ENCODE measurements at regions not wholly inside any gene's neighbourhood (a gene's known extent, or its start where the extent isn't known, plus 50 kb on each side); places are given as distances from the start of the nearest gene placed in this dataset.

DNA sequence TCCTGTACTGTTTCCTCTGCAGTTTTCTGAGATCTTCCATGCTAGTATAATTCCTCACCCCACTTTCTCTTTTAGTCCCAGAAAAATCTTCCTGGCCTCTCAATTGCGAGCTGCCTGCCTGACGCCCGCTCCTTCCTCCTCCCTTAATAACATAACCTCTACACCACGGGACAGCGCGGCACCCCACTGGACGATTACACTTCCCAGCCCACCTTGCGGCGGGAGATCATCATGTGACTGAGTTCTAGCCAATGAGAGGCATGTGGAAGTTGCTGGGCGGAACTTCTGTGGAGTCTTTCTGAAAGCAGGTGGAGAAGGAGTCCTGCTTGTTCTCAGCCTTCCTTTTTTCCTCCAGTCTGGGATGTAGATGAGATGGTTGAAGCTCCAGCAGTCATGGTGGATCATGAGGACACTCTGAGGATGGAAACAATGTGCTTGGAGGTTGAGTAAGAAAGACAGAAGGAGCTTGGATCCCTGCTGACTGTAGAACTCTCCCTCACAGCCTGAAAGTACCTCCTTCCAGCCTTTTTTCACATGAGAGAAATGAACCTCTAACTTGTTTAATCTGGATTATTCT is 133.6 kb upstream of the VRK1 start:
- TF ChIP-seq, protein P1, sequence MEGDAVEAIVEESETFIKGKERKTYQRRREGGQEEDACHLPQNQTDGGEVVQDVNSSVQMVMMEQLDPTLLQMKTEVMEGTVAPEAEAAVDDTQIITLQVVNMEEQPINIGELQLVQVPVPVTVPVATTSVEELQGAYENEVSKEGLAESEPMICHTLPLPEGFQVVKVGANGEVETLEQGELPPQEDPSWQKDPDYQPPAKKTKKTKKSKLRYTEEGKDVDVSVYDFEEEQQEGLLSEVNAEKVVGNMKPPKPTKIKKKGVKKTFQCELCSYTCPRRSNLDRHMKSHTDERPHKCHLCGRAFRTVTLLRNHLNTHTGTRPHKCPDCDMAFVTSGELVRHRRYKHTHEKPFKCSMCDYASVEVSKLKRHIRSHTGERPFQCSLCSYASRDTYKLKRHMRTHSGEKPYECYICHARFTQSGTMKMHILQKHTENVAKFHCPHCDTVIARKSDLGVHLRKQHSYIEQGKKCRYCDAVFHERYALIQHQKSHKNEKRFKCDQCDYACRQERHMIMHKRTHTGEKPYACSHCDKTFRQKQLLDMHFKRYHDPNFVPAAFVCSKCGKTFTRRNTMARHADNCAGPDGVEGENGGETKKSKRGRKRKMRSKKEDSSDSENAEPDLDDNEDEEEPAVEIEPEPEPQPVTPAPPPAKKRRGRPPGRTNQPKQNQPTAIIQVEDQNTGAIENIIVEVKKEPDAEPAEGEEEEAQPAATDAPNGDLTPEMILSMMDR (IDR thresholded peaks at IDR 0.05) = no peak
- TF ChIP-seq ZFX (IDR thresholded peaks at IDR 0.05; ENCODE audit: borderline replicate concordance) = no peak

All from 22Rv1 (cell line).